CD4-positive, alpha-beta T cell (primary cell): ENCODE measurements at regions not wholly inside any gene's neighbourhood (a gene's known extent, or its start where the extent isn't known, plus 50 kb on each side); places are given as distances from the start of the nearest gene placed in this dataset.

Source experiments
- ATAC-seq: fragments of 200-7000 bp; cut with Tn5 transposase; one replicate; pipeline ENCODE4 v1.10.0; 2022; ENCODE audit warnings: mild to moderate bottlenecking; ENCODE audit not compliant: poor library complexity
- CTCF ChIA-PET: fragments of 350-600 bp; sonication (Branson Sonifier 250); formaldehyde crosslinking; loops from one replicate; lab custom pipeline; 2021; ENCODE audit warnings: antibody characterized with exemption, inconsistent platforms; lab: Charles Lee
- POLR2A ChIA-PET: fragments of 350-600 bp; sonication (Branson Sonifier 250); formaldehyde crosslinking; loops from one replicate; lab custom pipeline; 2021; ENCODE audit warnings: antibody characterized with exemption, inconsistent platforms; lab: Charles Lee
- DNase-seq, 14 experiments: peaks; one replicate each; pipeline ENCODE4 v3.0.0-alpha.2; 2013 to 2020; ENCODE audit warnings: mixed read lengths in 2 of 14
- H3K27ac ChIP-seq, 2 donors: one replicate each; pipeline versions ENCODE4 v1.5.1 to v1.7.0; 2013; ENCODE audit warnings: low read length in 2 of 2, low read depth in 1 of 2, mild to moderate bottlenecking in 1 of 2
- H3K27me3 ChIP-seq, 2 experiments: 1 replicate in 1 of 2; 2 replicates in 1 of 2; pipeline versions ENCODE4 v1.6.1 to v1.7.0; 2013; ENCODE audit warnings: low read length in 2 of 2, control low read depth in 1 of 2, mild to moderate bottlenecking in 1 of 2, moderate library complexity in 1 of 2; ENCODE audit not compliant: insufficient read depth in 2 of 2, control insufficient read depth in 1 of 2
- H3K36me3 ChIP-seq: one replicate; pipeline ENCODE4 v1.6.1; 2013; ENCODE audit warnings: low read length, control low read depth; ENCODE audit not compliant: insufficient read depth
- H3K4me1 ChIP-seq: one replicate; pipeline ENCODE4 v1.6.1; 2013; ENCODE audit warnings: low read length, control low read depth; ENCODE audit not compliant: insufficient read depth
- H3K4me3 ChIP-seq: one replicate; pipeline ENCODE4 v1.5.1; 2013; ENCODE audit warnings: mild to moderate bottlenecking, low read length, moderate library complexity
- H3K9me3 ChIP-seq, 2 experiments: 1 replicate in 1 of 2; 2 replicates in 1 of 2; pipeline versions ENCODE4 v1.6.1 to v1.7.0; 2013; ENCODE audit warnings: low read length in 2 of 2, mild to moderate bottlenecking in 2 of 2, control low read depth in 1 of 2, moderate library complexity in 1 of 2; ENCODE audit not compliant: control insufficient read depth in 1 of 2, insufficient read depth in 1 of 2
- H3K27ac Mint-ChIP-seq: one replicate; pipeline ENCODE4 v1.8.0; 2020; ENCODE audit warnings: mixed read lengths
- H3K27me3 Mint-ChIP-seq: one replicate; pipeline ENCODE4 v1.8.0; 2021; ENCODE audit warnings: mixed read lengths
- H3K36me3 Mint-ChIP-seq: one replicate; pipeline ENCODE4 v1.8.0; 2021; ENCODE audit warnings: low read depth, mixed read lengths
- H3K4me1 Mint-ChIP-seq: one replicate; pipeline ENCODE4 v1.8.0; 2021; ENCODE audit warnings: low read depth, mixed read lengths
- H3K4me3 Mint-ChIP-seq: one replicate; pipeline ENCODE4 v1.8.0; 2020; ENCODE audit warnings: mild to moderate bottlenecking, mixed read lengths
- H3K9me3 Mint-ChIP-seq: one replicate; pipeline ENCODE4 v1.8.0; 2020; ENCODE audit warnings: mixed read lengths
- intact Hi-C, 2 experiments: fragments of 100-400 bp; cut with DNase I in 1 of 2; cut with micrococcal nuclease in 1 of 2; formaldehyde crosslinking; loops; one replicate each; pipeline versions ENCODE4 v1.15.1 to v1.9.0; 2023 to 2025; cut with DNase I, micrococcal nuclease
- TF ChIP-seq, protein P1 (sequence below): fragments of 200-600 bp; IDR thresholded peaks from one replicate; pipeline ENCODE4 v1.8.0; 2022; ENCODE audit warnings: antibody characterized with exemption, mild to moderate bottlenecking

DNA sequence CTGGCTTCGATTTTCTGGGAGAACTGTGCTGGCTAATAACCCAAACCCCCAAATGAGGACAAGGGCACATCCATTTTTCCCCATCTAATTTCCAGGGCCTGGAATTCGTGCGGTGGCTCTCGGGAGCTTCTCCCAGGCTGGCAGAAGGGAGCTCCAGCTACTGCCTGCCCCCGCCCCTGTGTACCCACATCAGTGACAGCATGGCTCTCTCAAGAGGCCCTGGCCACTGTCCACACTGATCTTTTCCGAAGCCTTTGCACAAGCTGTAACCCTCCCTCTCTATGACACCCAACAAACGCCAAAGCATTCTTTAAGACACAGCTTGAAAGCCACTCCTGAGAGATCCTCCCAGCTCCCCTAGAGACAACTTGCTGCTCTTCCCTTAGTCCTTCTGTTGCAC is 73.1 kb downstream of the ZIC5 start:
- Mint-ChIP-seq H3K36me3 (no peaks in the 10 kb centered on the region), H3K4me3 (no peak overlapping the region), H3K27ac (no peak overlapping the region), H3K27me3 (peaks cover 72% of the 10 kb centered on the region), H3K9me3 (no peaks in the 10 kb centered on the region), H3K4me1 (peaks cover 15% of the 10 kb centered on the region)
- intact Hi-C loops: no loop called here
- no peak overlapping the region for H3K4me3 ChIP-seq
- H3K4me1 ChIP-seq: peaks cover 27% of the 10 kb centered on the region
- ChIA-PET CTCF (no interaction called here), POLR2A (no interaction called here)
- H3K36me3 ChIP-seq: no peaks in the 10 kb centered on the region
- ATAC-seq (no peak), DNase-seq (no peak)
- TF ChIP-seq, protein P1, sequence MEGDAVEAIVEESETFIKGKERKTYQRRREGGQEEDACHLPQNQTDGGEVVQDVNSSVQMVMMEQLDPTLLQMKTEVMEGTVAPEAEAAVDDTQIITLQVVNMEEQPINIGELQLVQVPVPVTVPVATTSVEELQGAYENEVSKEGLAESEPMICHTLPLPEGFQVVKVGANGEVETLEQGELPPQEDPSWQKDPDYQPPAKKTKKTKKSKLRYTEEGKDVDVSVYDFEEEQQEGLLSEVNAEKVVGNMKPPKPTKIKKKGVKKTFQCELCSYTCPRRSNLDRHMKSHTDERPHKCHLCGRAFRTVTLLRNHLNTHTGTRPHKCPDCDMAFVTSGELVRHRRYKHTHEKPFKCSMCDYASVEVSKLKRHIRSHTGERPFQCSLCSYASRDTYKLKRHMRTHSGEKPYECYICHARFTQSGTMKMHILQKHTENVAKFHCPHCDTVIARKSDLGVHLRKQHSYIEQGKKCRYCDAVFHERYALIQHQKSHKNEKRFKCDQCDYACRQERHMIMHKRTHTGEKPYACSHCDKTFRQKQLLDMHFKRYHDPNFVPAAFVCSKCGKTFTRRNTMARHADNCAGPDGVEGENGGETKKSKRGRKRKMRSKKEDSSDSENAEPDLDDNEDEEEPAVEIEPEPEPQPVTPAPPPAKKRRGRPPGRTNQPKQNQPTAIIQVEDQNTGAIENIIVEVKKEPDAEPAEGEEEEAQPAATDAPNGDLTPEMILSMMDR: no peak
- H3K27me3 ChIP-seq: peaks cover 33 to 54% of the 10 kb centered on the region in 2 experiments
- H3K9me3 ChIP-seq: peaks cover 0 to 10% of the 10 kb centered on the region in 2 experiments
- H3K27ac ChIP-seq: no peak overlapping the region

DNA sequence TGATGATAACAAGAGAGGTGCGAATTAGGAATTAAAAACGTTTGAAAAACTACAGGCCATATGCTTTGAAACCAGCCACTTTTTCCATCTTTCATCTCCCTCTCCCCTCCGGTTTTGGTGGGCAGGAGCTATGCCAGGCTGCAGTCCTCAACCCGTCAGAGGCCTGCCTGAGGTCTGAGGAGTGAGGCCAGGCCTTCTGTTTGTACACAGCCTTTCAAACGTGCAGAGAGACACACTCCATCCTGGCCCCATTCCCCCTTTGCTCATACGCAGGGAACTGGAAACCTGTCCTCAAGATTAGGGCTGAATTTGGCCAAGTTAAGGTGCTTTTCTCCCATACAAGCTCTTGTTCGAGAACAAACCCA is 74.5 kb downstream of the ZIC5 start:
- Histone ChIP-seq H3K27ac (no peak overlapping the region), H3K9me3 (peaks cover 0 to 10% of the 10 kb centered on the region in 2 experiments), H3K4me1 (peaks cover 27% of the 10 kb centered on the region), H3K27me3 (peaks cover 33 to 54% of the 10 kb centered on the region in 2 experiments), H3K36me3 (no peaks in the 10 kb centered on the region), H3K4me3 (no peak overlapping the region)
- TF ChIP-seq, protein P1: no peak
- DNase-seq (no peak), ATAC-seq (no peak)
- ChIA-PET CTCF (no interaction called here), POLR2A (no interaction called here)
- Mint-ChIP-seq H3K4me1 (peaks cover 15% of the 10 kb centered on the region), H3K9me3 (no peaks in the 10 kb centered on the region), H3K36me3 (no peaks in the 10 kb centered on the region), H3K27me3 (peaks cover 65% of the 10 kb centered on the region), H3K4me3 (peak overlapping the region; percentile 48), H3K27ac (no peak overlapping the region)
- intact Hi-C loops: no loop called here

DNA sequence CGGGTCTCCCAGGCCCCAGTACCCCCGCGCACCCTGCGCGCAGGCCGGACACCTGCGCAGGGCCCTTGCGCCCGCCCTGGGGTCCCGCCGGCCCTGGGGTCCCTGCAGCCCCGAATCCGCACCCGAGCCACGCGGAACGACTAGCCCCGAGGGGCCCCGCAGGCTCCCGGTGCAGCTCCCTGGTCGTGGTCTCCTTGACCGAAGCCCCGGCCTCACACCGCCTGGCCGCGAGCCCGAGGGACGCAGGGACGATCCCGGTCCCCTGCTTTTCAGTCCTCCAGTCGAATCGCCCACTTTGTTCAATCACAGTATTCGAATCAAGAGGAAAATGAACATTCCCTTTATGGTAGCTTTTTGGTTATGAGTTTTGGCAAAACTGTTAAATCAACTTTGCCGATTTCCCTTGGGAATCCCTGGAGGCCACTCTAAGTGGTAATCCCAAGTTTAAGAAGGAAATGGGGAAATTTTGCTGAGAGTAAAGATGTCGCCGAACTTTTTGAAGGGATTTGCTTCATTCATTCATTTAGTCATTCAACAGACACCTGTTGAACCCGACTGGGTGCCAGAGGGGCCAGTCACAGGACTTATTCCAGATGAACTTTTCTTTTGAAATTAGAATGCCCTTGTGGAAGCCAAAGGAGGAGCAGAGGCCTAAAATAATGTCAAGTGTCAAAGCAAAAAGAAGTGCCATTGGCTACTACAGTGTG is 75.0 kb downstream of the ZIC5 start:
- no peaks in the 10 kb centered on the region for H3K36me3 Mint-ChIP-seq
- Histone ChIP-seq H3K27ac (no peak overlapping the region), H3K27me3 (peaks cover 33 to 54% of the 10 kb centered on the region in 2 experiments), H3K4me3 (no peak overlapping the region), H3K36me3 (no peaks in the 10 kb centered on the region), H3K9me3 (peaks cover 0 to 10% of the 10 kb centered on the region in 2 experiments), H3K4me1 (peaks cover 27% of the 10 kb centered on the region)
- H3K4me1 Mint-ChIP-seq: peaks cover 15% of the 10 kb centered on the region
- H3K4me3 Mint-ChIP-seq: peak overlapping the region; percentile 48
- TF ChIP-seq, protein P1: no peak
- H3K27ac Mint-ChIP-seq: no peak overlapping the region
- intact Hi-C loops: no loop called here
- H3K27me3 Mint-ChIP-seq: peaks cover 65% of the 10 kb centered on the region
- ATAC-seq: no peak
- H3K9me3 Mint-ChIP-seq: no peaks in the 10 kb centered on the region
- POLR2A ChIA-PET: no interaction called here
- CTCF ChIA-PET: no interaction called here
- no peak for DNase-seq
